IPS DF 4.7 (cell line): ENCODE measurements at regions not wholly inside any gene's neighbourhood (a gene's known extent, or its start where the extent isn't known, plus 50 kb on each side); places are given as distances from the start of the nearest gene placed in this dataset.
"Not testable (repeated sequence)": the region's sequence is repeated elsewhere in the genome, so short reads cannot be mapped to it uniquely, and the experiment has no call there.

ENCODE experiments used
- DNase-seq: peaks from one replicate; pipeline ENCODE4 v3.0.0-alpha.2; 2013; ENCODE audit warnings: low spot score; ENCODE audit errors: extremely low read depth

DNA sequence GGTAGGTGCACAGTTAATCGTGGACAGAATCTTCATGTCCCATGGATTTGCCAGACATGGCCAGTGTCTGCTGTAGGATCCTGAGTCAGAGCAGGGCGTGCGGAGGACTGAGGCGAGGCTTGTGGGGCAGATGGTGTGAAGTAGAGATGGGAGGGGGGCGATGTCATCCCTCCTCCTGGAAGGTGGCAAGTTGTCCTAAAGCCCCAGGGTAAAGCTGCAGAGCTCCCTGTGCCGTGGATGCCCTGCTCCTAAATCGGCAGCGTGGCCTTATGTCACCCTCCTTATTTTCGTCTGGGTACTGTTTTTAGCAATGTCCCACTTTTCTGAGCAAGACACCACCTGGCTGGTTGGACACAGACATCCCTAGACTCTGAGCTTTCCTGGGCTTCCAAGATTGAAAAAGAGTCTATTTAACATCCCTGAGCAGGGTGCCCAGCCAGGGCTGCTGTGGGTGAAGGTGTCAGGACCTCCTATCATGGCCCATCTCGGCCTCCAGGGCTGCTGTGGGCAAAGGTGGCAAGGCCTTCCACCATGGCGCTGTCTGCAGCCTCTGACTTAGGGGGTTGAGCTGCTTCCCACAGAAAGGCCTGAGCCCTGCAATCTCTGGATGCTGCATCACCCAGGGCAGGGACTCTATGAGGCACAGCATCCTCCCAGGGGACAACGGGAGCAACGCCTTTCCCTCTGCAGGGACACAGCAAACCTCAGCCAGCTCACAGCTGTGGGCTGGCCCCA lies 145.4 kb downstream of the TTLL2 start:
- no peak for DNase-seq

- no peak for DNase-seq
These were observed 146.1 kb downstream of the TTLL2 start for GRCh38 chr6:167470836-167471547.

DNA sequence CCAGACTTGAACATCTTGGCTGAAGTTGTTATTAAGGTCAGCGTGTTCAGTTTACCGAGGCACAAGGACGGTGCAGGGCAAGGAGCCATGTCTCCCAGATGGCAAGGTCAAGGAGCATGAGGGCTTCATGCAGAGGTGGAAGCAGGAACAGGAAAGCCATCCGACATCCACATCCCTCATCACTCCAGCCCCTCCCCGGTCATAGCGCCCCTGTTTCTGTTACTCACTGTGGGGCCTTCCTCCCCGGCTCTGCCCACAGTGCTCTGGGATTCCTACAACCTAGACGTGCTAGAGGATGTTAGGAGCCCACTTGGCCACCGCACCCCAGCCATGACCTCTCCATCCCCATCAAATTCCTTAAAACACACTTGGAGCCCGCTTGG lies 146.7 kb downstream of the TTLL2 start:
- DNase-seq, result no peak

- DNase-seq, result no peak
These were observed 147.3 kb downstream of the TTLL2 start for GRCh38 chr6:167472148-167472547.

- DNase-seq, result no peak
These were observed 148.0 kb downstream of the TTLL2 start for GRCh38 chr6:167472880-167473279.

DNA sequence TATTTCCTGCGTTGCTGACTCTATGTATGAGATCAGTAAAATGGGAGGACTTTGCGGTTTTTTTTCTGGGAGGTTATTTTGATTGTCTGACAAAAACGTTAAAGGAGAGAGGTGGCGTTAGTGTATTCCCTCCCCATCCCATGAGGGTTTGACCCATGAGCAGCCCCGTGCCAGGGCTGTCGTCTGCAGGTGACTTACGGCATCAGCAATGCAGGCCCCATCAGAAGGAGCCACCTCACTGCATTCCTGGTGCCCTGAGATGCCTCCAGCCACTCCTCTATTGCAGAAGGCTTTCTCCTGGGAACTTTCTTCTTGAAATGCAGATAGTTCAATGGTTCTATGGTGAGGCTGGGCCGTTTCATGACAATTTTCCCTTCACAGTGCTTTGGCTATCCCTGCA lies 149.3 kb downstream of the TTLL2 start:
- DNase-seq, result no peak

- DNase-seq, result no peak
These were observed 149.8 kb downstream of the TTLL2 start for GRCh38 chr6:167474725-167475124.

- peak; percentile 22 for DNase-seq
These were observed 151.1 kb downstream of the TTLL2 start for GRCh38 chr6:167475947-167476346.

GRCh38 chr6:167476844-167477595 lies 152.1 kb downstream of the TTLL2 start:
- DNase-seq, result no peak

- DNase-seq, result no peak
These were observed 152.8 kb downstream of the TTLL2 start for GRCh38 chr6:167477688-167478087.

GRCh38 chr6:167479301-167479700 lies 154.4 kb downstream of the TTLL2 start:
- DNase-seq, result no peak

DNA sequence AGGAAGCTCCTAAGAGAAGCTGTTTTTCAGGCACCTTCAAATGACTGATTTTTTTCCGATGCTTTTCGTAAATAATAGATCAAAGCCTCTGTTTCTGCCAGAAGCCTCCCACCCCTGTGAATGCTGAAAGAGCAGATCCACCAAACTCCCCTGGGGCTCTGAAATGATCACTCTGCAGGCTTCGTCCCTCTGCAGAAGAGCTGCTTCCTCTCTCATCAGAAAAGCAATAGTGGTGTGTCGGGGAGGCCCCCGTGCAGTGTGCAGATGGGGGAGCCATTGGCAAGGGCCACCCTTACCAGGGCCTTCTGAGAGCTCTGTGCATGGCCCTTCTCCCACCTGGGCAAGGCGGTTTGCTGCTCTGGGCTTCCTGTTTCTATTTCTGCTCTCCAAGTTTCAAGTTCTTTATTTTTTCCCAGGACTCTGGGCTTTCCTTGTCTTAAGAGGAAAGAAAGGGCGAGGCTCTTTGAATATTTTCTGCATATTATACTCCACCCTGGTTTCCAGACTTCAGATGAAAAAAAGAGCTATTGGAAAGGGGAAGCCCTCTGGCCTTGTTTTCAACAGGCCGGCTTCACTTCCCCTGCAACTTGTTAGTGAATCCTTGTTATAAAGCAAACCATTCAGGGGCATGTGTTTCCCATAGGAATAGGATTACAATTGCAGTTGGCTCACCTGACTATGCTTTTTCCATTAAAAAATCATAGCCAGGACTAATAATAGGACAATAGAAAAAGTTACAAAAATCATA lies 155.2 kb downstream of the TTLL2 start:
- DNase-seq, result no peak

DNA sequence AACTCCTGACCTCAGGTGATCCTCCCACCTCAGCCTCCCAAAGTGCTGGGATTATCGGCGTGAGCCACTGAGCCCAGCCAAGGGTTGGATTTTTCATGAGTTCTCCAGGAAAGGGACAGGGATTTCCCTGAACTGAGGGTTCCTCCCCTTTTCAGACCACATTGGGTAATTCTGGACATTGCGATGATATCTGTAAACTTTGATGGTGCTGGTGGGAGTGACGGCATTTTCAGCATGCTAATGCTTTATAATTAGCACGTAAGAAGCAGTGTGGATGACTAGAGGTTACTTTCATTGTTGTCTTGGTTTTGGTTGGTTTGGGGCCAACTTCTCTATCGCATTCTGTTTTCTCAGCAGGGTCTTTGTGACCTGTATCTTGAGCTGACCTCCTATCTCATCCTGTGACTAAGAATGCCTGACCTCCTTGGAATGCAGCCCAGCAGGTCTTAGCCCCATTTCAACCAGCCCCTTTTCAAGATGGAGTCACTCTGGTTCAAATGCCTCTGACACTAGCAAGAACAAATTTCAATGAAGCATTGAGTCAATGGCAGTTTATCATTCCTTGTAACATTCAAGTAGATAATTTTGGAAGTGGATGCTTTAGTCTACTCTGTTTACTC lies 156.5 kb downstream of the TTLL2 start:
- no peak for DNase-seq

GRCh38 chr6:167482801-167483200 lies 157.9 kb downstream of the TTLL2 start:
- DNase-seq, result not testable (repeated sequence)

- no peak for DNase-seq
These were observed 160.5 kb downstream of the TTLL2 start for GRCh38 chr6:167485186-167485978.

GRCh38 chr6:167487749-167488664 lies 163.1 kb downstream of the TTLL2 start:
- DNase-seq, result no peak

DNA sequence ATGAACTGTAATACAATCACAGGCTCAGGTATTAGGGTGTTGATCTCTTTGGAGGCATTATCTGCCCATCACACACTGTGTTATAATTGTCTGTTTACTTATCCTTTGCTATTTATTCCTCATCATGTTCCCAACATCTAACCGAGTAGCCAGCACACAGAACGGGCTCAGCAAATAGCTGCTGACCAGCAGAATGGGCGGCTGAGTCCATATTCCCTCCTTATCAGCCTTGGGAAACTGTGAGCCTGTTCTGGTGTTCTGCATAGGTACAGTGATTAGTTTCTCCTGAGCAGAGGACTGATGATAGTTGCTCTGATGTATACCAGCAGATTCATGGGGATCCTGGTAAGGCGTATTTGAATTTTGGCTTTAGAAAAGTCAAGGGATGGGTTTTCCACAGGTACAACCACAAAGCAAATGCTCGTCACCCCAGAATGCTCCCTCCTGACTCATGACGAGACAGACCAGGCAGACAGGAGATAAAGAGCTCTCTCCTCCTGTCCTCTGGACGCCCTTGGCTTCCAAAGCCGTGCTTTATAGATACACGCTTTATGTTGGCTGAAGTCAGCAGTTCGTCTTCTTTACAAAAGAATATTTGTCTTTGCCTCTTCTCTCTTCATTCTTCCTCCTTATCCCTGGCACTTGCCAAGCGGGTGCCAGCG lies 166.7 kb downstream of the TTLL2 start:
- DNase-seq, result no peak

DNA sequence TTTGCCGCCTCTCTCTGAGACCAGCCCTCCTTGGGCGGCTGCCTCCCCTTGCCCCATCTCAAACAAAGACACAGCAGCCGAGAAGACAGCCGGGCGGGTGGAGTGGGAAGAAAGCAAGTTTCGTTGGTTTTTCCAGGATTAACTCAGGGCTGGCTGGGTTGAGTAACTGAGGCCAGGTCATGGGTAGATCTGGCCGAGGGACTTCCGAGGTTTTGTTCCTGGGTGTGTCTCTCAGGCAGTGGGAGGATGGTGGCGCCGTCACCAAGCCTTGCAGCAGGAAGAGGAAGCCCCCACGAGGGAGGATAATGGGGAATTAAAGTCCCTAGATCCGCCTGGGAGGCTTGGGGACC lies 167.2 kb downstream of the TTLL2 start:
- no peak for DNase-seq

- no peak for DNase-seq
These were observed 168.4 kb downstream of the TTLL2 start for GRCh38 chr6:167493310-167493709.
